ENCODE measurements at regions not wholly inside any gene's neighbourhood (a gene's known extent, or its start where the extent isn't known, plus 50 kb on each side); places are given as distances from the start of the nearest gene placed in this dataset.
"Not testable (repeated sequence)": the region's sequence is repeated elsewhere in the genome, so short reads cannot be mapped to it uniquely, and the experiment has no call there.

DNA sequence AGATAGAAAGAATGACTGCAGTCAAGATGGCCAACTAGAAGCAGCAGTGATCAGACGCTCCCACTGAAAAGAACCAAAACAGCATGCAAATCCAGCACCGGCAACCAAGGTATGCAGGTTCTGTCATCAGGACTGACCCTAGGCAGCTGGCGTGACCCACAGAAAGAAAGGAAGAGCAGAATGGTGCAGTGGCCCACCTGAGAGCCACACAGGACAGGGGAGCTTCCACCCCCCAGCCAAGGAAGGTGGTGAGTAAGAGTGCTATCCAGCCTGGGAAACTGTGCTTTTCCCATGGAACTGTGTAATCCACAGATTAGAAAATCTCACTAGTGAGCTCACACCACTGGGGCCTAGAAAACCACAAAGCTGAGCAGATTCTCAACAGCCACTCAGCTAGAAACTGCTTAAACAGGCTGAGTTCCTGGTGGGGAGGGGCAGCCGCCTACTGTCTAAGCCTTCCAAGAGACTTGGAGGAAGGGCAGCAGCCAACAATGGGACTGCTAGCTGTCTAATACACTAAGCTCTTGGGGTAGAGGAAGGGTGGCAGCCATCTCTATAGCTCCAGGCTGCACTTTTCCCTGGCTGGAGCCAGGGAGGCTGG lies 127.9 kb downstream of the EVA1A start:
- TF ChIP-seq, protein P1, sequence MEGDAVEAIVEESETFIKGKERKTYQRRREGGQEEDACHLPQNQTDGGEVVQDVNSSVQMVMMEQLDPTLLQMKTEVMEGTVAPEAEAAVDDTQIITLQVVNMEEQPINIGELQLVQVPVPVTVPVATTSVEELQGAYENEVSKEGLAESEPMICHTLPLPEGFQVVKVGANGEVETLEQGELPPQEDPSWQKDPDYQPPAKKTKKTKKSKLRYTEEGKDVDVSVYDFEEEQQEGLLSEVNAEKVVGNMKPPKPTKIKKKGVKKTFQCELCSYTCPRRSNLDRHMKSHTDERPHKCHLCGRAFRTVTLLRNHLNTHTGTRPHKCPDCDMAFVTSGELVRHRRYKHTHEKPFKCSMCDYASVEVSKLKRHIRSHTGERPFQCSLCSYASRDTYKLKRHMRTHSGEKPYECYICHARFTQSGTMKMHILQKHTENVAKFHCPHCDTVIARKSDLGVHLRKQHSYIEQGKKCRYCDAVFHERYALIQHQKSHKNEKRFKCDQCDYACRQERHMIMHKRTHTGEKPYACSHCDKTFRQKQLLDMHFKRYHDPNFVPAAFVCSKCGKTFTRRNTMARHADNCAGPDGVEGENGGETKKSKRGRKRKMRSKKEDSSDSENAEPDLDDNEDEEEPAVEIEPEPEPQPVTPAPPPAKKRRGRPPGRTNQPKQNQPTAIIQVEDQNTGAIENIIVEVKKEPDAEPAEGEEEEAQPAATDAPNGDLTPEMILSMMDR (IDR thresholded peaks at IDR 0.05; ENCODE audit: low read depth, low read length): no peak
- H3K4me3 ChIP-seq (ENCODE audit: low read depth, low read length): no peak overlapping the region

DNA sequence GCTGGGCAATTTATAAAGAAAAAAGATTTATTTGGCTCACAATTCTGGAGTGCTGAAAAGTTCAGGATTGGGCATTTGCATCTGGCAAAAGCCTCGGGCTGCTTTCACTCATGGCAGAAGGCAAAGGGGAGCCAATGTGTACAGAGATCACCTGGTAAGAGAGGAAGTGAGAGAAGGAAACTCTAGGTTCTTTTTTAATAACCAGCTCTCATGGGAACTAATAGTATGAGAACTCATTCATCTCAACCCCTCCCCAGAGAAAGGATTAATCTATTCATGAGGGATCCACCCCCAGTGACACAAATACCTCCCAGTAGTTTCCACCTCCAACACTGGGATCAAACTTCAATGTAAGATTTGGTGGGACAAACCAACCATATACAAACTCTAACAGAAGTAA lies 129.0 kb downstream of the EVA1A start:
- no peak overlapping the region for H3K4me3 ChIP-seq (ENCODE audit: low read depth, low read length)
- TF ChIP-seq, protein P1 (IDR thresholded peaks at IDR 0.05; ENCODE audit: low read depth, low read length): no peak

DNA sequence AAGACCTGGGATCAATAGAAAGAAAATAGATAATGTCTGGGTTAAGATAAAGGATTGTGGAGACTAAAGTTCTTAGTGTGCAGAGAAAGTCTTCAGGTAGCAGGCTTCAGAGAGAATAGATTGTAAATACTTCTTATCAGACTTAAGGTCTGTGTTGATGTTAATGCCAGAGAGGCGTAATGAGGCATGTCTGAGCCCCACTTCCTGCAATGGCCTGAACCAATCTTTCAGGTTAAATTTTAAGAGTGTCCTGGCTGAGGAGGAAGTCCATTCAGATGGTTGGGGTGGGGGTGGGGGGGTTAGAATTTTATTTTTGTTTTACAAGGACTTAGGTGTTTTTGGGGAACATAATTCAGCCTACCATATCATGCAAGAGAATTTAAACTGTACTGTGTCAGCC lies 129.5 kb downstream of the EVA1A start:
- TF ChIP-seq, protein P1 (IDR thresholded peaks at IDR 0.05; ENCODE audit: low read depth, low read length): no peak
- H3K4me3 ChIP-seq (ENCODE audit: low read depth, low read length): no peak overlapping the region

DNA sequence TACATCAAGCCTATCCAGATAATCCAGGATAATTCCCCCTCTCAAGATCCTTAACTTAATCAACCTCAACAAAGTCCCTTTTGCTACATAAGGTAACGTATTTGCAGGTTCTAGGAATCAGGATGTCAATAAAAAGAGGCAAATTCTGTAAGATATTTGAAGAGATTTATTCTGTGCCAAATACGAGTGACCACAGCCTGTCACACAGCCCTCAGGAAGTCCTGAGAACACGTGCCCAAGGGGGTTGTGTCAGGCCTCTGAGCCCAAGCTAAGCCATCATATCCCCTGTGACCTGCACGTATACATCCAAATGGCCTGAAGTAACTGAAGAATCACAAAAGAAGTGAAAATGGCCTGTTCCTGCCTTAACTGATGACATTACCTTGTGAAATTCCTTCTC lies 130.3 kb downstream of the EVA1A start:
- not testable (repeated sequence) for H3K4me3 ChIP-seq (ENCODE audit: low read depth, low read length)

DNA sequence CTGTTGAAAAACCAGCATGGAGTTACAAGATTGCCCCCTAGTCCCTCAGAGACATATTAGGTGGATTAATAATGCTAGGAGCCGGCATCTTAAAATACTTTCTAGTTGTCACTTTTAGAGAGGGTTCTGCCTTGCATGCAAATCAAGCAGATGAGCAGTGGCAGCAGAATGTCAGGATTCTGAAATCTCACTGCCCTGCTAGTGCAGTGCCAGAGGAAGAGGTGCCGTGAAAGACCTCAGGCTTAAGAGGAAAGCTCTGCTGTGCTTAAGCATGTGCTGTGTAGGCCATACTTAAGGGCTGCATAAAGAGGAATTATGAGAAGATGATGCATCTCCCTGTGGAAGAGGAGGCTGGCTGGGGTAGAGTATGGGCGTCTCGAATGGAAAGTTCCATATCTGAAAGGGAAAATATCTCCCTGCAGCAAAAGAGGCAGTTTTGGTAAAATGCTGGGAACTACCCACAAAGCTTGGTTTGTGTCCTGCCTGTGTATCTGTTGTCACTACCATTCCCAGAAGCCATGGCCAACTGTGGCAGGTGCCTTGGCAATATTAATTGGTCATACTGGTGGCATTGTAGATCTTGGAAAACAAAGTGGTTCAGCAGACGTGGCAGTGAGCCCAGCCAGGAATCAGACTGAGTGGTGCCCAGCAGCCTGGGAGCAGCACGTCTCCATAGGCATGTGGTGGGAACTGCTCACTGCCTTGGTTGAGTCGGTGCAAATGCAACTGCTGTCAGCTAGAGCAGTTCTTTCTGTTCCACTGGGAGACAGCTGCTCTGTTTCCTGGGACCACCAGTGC lies 131.9 kb downstream of the EVA1A start:
- H3K4me3 ChIP-seq (ENCODE audit: low read depth, low read length): no peak overlapping the region
- TF ChIP-seq, protein P1 (IDR thresholded peaks at IDR 0.05; ENCODE audit: low read depth, low read length): no peak

DNA sequence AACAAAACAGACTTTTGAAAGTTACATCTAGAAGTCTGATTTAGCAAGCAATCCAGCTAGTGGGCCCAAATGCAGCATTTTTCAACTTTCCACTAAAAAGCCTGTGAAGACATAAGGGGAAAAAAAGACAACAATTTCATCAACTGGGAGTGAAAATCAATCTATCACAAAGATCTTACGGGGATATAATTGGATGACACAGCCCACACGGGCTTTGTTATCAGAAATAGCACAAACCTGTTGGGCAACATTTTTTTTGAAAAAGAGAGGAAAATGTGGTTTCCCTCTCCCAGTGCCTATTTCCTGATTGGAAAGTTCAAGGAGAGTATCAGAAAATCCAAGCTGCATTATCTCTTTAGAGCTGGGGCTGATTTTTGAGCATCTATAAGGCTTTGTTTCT lies 132.7 kb downstream of the EVA1A start:
- TF ChIP-seq, protein P1 (IDR thresholded peaks at IDR 0.05; ENCODE audit: low read depth, low read length): no peak
- no peak overlapping the region for H3K4me3 ChIP-seq (ENCODE audit: low read depth, low read length)

DNA sequence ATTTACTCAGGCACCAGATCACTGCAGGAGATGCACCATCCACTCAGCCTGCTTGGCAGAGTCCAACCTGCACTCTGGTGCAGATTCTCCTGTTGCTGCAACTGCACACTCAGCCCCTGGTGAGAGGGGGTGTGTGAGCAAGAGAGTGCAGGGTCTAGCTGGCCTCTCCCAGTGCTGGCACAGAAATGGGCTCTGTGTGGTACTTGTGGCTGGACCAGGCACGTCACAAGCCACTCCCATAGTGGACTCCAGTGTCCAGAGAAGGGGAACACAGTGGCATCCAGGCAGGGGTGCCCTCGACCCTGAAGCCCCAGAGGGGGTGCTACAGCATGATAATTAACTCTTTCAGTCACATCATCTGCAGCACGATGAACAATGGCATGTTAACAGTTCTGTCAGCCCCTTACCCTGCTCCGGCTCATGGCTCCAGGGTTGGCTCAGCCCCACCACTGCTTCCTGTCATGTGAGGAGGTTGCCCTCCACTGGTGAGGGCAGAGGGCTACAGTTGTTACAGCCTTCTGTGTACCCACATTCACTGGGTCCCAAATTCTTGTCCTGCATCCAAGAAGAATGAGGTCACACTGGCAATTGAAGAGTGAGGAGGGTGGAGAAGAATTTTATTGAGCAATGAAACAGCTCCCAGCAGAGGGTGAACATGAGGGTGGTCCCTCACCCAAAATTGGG lies 135.7 kb downstream of the EVA1A start:
- TF ChIP-seq, protein P1 (IDR thresholded peaks at IDR 0.05; ENCODE audit: low read depth, low read length): no peak
- no peak overlapping the region for H3K4me3 ChIP-seq (ENCODE audit: low read depth, low read length)

Data from WI38 (cell line).